ENCODE measurements at regions not wholly inside any gene's neighbourhood (a gene's known extent, or its start where the extent isn't known, plus 50 kb on each side); places are given as distances from the start of the nearest gene placed in this dataset.
A peak's percentile ranks its signal among the peaks of the same experiment; 100 is the strongest.
"Not testable (repeated sequence)": the region's sequence is repeated elsewhere in the genome, so short reads cannot be mapped to it uniquely, and the experiment has no call there.

DNA sequence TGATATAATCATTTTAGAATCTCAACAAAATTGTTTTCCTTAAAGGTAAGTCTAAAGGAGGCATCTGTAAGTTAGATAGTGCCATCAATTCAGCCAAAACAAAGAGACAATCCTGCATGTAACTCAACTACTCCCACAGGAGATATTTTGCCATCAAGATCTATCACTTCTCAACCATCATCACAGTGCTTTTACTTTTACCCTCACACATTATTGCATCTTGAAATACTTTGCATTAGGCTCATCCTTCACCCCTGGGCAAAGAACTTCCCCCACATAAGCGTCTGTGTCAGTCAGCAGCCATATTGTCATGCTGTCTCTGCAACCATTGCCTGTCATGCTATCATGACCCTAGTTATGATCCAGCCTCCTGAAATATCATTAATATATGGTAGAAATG lies 54.9 kb upstream of the NLGN1 start:
- no peak for DNase-seq

DNA sequence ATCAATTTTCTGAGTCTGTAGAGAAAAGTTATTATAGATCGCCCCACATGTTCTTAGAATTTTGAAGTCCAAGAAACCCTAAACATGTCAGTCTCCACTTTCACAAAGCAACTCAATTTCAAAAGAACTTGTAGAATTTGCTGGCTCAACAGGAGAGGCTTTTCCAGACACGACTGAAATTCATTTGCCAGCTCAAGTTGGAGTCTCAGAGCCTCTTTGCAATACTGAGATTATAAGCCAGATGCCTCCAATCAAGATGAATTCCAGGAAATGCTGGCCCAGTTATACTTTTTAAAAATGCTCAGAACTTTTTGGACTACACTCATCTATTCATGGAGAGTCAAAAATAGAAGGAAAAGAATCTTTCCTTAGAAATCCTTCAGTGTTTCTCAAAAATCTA lies 56.9 kb upstream of the NLGN1 start:
- DNase-seq, result no peak

DNA sequence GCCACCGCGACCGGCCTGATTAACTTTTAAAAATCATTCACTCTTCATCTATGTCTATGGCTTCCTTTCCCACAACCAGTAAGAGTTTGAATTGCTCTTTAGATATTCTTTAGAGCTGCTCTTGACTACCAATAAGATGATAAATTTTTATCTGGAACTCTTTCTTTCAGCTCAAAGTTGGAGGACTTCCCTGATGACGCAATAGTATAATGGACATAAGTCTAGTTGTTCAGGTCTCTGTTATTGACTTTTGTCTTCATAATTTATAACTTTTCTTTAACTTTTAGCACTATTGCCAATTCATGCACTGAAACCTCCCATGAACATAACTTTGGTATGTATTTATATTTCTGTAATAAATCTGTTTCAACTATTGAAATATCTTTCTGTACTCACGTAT lies 61.3 kb upstream of the NLGN1 start:
- DNase-seq, result no peak

DNA sequence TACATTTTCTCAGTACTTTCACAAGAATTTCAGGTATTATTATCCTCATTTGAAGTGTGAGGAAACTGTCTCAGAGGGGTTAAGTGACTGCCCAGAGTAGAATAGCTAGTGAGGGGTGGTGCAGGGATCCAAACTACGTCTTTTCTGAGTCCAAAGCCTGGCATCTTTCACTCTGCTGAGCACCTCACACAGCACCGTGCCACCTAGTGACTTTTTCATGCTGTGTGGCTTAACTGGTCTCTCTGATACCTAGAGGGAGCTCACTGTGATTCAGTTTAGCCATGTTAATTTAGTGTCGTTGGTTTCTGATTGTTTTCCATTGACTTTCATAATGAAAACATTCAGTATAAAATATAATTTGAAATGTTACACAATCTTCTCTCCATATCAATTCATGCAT lies 91.4 kb upstream of the NLGN1 start:
- DNase-seq, result no peak

DNA sequence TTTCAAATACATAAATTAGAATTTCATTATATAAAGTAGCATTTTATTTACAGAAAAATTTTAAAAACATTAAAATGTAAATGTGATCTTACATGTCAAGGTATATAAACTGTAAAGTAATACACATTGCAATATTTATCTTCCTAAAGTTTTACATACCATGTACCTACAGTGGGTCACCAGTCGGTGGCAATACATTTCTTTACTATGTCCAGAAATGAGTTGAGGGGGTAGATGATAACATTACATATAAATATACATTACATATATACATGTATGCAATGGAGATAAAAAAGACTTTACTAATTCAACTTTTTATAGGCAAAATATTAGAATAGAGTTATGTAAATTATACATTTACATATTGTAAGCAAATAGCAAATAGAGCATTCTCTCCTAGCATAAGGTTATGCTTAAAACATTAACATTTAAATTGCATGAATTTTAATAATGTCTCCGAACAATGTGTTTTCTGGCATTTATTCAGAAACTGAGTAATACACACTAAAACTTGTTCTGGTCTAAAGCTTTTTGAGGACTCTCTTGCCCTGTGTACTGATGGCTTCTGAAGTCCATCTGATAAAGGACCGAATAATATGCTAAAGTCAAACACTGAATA lies 93.3 kb upstream of the NLGN1 start:
- DNase-seq, result no peak

DNA sequence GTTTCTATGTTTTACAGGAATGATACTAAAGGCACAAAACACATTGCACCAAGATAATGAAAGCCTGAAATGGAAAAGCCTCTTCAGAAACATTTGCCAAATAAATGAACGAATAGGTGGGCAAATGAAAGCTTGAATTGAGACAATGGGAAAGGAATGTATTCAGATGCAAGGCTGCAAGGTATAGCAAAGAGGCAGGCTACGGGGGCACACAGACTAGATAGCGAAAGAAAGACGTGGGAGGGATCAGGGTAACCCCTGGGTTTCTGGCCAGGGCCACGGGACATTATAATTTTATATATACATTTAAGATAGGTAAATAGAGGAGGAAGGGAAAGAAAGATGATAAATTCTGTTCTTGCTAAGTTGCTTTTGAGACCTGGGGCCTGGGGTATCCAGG lies 95.9 kb upstream of the NLGN1 start:
- no peak for DNase-seq

DNA sequence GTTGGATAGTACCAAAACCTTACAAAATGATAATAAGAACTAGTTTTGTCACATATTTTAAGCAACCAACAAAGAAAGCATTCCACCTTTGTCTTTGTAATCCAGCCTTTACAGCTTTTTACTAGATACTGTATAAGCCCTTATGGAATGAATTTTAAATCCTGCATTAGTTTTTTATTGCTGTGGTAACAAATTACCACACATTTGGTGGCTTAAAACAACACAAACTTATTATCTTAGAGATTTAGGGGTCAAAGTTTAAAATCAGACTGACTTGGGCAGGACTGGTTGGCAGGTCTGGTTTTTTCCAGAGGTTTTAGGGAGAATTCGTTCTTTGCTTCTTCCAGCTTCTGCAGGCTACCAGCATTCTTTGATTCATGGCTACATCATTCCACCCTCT lies 108.5 kb upstream of the NLGN1 start:
- DNase-seq, result no peak

DNA sequence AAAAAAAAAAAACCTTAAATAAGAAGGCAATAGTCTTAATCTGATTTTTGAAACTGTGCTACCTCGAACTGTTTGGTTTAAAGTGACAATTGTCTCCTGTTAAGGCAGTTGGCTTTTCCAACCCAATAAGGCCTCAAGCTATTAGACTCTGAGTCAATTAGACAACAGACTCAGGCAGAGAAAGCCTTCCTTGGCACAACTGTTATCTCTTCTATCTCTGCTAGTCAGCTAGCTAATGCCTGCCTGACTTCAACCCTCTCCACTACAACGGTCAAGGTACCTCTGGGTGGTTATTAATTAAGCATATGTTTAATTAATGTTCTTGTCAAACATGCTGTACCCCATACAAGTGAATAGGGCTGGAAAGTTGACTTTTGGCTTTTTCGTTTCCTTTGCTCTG lies 110.2 kb upstream of the NLGN1 start:
- no peak for DNase-seq

DNA sequence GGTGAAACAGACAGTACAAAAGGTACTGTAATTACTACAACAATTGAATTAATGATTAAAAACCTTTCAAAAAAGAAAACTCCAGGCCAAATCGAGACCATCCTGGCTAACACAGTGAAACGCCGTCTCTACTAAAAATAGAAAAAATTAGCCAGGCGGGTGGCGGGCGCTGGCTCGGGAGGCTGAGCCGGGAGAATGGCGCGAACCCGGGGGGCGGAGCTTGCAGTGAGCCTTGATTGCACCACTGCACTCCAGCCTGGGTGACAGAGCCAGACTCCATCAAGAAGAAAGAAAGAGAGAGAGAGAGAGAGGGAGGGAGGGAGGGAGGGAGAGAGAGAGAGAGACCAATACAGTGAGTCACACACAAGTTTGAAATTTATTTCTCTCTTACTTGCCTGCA lies 111.0 kb upstream of the NLGN1 start:
- DNase-seq, result not testable (repeated sequence)

DNA sequence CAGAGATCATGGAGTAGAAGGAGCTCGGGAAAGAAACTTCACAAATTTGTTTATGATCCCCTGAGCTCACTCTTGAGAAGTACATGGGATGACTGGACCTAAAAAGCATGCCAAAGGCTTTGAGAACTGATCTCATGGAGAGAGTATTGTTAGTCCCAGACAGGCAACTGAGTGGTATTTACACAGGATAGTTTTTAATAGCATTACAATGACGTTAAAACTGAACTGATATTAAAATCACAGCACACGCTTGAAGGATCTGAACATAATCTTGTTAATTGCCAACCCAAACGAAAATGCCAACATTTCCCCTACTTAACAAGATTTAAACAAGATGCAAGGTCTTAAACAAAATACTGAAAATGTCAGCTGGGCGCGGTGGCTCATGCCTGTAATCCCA lies 113.2 kb upstream of the NLGN1 start:
- no peak for DNase-seq

DNA sequence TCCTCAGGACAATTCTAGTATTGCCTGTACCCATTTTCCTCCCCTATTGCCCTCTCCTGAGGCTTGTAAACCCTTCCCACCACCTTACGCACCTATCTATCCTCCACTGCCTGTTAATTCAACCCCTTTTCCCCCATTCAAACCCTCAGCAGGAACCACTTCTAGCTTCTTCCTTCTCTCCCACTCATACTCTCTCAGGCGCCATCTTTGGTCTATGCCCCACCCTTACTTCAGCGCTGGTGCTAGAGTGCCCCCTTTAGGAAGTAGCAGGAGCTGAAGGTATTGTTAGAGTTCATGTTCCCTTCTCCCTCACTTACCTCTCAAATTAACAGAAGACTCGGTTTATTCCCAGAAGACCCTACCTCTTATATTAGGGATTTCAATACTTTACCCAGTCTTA lies 121.8 kb upstream of the NLGN1 start:
- DNase-seq, result no peak

DNA sequence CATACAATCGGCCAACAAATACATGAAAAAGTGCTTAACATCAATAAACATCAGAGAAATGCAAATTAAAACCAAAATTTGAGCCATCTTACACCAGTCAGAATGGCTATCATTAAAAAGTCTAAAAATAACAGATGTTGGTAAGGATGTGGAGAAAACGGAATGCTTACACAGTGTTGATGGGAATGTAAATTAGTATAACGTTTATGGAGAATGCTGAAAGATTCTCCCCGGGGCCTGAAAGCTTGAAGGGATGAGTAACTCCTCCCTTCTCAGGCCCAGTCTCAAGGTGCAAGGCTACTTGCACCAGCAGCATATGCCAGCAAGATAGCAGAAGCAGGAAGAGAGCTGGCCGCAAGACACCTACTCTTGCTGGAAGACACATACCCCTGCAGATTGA lies 123.7 kb upstream of the NLGN1 start:
- DNase-seq, result no peak

DNA sequence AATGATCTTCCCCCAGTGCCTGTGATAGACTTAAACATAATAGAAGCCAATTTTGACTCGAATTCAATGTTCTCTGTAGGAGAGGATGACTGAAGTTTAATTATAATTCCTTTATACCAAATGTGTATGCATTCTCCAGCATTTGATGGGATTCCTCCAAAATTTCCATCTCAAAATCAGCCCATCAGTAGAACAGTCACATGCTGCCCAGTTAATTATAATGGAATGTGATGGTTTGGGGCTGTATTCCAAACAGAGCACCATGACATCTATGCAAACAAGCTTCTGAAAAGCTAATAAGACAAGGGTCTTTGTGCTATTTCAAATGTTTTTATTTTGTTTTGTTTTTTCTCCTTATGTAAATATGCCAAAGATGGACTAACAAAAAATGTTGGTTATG lies 127.7 kb upstream of the SPATA16 start:
- no peak for DNase-seq

DNA sequence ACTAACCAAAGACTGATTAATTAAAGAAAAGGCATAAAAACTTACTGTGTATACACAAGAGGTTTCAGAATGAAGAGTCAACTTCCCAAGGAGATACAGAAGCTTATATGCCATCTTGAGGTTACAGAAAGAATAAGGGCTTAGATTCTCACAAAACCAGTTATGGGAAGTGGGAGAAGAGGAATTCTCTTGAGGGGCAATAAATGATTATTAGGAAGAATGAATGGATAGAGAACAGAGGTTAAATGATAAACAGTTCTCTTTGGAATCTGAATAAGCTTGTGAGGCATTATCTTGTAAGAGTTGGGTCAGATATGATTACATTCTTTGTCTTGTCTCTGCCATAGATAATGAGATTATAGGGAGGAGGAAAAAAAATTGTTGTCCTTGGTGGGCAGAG lies 126.7 kb upstream of the SPATA16 start:
- DNase-seq, result no peak

DNA sequence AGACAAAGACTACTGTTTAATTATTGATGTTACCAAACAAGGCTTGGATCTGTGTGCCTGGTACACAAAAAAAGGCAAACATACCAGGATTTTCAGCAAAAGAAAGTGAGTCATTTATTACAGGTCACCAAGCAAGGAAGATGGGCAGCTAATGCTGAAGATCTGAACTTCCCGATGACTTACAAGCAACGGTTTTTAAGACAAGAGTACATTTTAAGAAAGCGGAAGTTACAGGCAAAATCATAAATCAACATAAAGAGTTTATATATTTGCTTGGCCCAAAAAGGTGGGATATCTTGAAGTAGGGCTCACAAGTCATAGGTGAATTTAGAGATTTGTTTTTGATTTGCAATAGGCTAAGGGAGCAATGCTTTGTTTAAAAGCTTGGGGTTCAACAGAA lies 125.4 kb upstream of the SPATA16 start:
- no peak for DNase-seq

DNA sequence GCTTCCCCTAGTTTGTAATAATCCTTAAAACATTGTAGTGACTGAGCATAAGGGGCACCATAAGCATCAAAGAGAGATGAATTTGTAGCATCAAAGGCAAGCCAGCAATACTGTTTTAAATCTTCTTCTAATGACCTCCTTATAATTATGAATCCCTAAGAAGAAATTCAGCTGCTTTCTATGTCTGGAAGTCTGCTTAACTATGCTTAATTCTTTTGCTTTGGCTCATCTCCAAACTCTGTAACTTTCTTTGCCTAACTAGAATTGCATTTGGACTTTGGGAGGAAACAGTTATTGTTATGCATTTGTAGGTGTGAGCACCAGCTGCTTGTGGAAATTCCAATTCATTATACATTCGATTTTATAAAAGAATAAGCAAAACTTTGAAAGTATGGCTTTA lies 117.7 kb upstream of the SPATA16 start:
- DNase-seq, result no peak

DNA sequence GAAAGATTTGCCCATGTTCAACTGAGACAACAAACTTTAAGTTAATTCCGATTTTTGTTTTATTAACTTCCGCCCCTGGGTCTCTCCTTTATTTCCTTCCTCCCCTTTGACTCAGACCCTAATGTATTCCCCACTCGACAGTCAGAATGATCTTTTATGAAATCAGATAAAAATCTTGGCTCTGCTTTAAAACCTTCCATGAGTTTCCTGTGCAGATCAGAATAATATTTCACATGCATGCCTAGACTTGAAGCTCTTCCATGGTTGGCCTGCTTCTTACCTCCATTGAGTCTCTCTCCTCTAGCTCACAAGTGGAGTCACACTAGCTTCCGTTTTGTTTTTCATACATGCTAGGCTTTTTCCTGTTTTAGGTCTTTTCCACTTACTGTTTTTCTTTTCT lies 116.8 kb upstream of the SPATA16 start:
- DNase-seq, result no peak

DNA sequence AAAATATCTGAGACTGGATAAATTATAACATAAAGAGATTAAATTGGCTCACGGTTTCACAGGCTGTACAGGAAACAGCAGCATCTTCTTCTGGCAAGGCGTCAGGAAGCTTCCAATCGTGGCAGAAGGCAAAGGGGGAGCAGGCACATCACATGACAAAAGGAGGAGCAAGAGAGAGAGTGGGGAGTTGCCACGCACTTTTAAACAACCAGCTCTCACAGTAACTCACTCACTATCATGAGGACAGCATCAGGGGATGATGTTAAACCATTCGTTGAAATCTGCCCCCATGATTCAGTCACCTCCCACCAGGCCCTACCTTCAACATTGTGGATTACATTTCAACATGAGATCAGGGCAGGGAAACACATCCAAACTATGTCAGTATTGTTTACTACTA lies 114.5 kb upstream of the SPATA16 start:
- no peak for DNase-seq

DNA sequence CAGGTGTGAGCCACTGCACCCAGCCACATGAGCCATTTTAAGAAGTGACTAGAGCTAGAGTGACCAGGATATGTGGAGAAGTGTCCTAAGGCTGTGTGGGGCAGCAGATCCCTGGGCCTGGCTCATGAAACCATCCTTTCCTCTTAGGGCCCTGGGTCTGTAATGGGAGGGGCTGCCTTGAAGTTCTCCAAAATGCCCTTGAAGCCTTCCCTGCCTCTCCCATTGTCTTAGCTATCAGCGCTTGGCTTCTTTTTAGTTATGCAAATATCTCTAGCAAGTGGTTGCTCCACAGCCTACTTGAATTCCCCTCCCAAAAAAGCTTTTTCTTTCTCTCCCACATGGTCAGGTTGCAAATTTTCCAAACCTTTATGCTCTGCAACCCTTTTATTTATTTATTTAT lies 112.4 kb upstream of the SPATA16 start:
- no peak for DNase-seq

DNA sequence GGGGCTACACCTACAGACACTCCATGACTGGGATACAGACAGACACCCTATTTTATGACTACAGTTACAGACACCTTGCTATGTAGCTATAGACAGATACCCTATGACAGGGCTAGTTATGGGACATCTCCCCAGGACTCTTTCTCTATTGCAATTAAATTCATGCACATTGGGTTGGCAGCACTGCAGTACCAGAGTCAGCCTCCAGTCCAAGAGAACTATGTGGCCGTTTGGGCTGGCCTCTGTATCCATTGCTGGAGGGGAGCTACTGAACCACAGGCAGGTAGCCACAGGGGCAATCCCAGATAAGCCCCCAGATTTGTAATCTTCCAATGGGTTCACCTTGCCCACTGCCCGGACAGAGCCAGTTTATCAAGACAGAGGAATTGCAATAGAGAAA lies 108.4 kb upstream of the SPATA16 start:
- DNase-seq, result no peak

DNA sequence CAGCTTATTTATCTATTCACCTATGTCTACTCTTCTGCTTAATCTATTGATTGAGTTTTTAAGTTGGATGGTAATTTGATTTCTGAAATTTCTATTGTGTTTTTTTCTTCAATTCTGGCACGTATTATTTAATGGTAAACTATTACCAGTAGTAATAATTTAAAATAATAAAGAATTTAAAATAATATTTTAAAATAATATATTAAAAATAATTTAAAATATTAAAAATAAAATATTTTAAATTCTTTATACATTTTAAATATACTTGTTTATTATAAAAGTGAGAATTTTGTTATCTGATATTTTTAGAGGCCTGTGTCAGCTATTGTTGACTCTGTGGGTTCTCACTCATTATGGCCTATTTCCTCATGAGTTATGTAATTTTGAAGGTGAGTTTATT lies 100.7 kb upstream of the SPATA16 start:
- DNase-seq, result no peak

DNA sequence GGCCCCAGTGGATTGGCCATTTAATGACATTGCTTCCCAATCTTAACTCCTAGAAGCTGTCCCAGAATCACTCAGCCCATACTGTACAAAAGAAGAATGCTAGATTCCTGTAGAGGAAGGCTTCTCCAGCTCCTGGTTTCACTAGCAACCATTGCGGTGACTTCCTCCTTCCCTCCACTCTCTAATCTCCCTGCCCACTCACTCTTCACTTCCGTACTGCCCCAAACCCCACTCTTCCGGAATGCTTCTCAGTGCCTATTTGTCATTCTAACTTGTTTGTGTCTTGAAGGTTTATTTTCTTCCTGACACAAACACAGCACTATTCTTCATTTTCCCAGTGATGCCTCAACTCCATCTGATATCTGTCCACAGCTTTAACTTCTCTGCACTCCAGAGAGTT lies 97.1 kb upstream of the SPATA16 start:
- no peak for DNase-seq

DNA sequence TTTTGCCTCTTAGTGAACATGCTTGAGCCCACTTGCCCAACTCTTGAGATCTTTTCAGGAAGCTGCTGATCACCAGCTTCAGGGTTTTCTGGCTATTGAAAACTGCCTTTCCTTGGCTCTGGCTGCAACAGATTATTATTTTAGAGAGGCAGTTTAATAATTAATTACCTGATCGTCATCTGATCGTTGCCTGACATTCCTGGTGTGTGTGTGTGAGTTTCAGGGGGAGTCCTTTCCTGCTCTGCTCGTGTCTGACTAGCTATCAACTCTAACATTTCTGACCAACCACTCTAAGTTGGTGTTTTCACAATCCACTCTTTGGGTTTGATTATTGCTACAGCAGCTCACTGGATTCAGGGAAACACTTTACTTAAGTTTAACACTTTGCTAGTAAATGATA lies 84.3 kb upstream of the SPATA16 start:
- DNase-seq, result no peak

DNA sequence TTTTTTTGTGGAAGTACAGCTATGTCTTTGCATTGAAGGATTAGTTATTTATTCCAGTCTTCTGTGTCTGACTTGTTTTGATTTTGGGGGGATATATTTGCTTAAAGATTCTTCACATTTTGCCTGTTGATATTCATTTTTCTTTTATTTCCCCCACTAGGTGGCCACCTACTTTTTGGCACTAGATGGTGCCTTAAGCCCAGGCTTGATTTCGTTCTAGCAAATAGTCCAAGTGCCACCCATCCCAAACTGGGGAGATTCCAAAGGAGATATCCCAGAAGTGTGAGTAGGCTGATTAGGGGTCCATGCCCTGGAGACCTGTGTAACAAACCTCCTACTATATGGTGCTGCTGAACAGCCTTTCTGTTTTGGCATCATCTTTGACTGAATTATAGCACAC lies 80.0 kb upstream of the SPATA16 start:
- peak in 1 of 2 experiments; percentile 36 for DNase-seq

DNA sequence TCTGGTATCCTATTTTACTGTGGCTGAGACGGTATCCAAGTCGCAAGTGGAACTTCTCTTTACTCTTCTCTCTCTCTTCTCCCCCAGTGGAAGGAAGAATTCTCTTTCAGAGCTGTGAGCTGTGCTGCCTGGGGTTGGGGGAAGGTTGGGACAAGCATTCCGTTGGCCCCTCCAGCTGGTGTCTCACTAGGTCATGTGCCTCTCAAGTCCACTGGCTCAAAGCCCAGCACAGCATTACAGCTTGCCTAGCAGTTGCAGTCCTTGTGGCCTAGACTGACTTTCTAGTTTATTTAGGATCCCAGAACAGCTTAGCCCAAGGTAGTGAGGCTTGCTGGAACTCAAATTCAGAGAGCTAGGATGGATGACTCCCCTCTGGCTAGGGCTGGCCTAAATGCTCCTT lies 76.1 kb upstream of the SPATA16 start:
- DNase-seq, result peak; percentile 14 to 18

DNA sequence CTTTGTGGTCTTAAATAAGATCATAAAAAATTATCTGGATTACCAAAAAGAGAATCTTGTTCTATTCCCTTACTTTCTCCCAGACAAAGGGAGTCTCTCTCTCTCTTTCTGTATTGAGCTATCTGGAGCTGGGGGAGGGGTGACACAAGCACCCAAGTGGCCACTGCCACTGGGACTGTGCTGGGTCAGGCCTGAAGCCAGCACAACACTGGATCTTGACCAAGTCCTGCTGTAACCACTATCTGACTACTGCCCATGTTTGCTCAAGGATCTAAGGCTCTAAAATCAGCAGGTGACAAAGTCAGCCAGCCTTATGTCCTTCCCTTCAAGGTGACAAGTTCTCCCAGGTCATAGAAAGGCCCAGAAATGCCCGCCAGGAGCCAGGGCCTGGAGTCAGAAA lies 75.0 kb upstream of the SPATA16 start:
- DNase-seq, result no peak

Data from NCI-H524 (cell line).